Ovary (tissue), 3 donors: ENCODE measurements at regions not wholly inside any gene's neighbourhood (a gene's known extent, or its start where the extent isn't known, plus 50 kb on each side); places are given as distances from the start of the nearest gene placed in this dataset.

Experiments used
- EP300 ChIP-seq: sonication (generic); formaldehyde crosslinking; IDR thresholded peaks from one replicate; pipeline ENCODE4 v1.6.1; 2017; ENCODE audit warnings: antibody characterized with exemption
- POLR2A ChIP-seq: fragments of 450-650 bp; IDR thresholded peaks from one replicate; pipeline ENCODE4 v1.6.1; 2017; ENCODE audit warnings: antibody characterized with exemption, mild to moderate bottlenecking, moderate library complexity
- TF ChIP-seq, protein P1 (sequence below), 3 donors: fragments of 450-650 bp in 2 of 3; fragments of 200-600 bp in 1 of 3; IDR thresholded peaks; one replicate each; pipeline versions ENCODE4 v1.5.1 to v1.8.0; 2016 to 2022; ENCODE audit warnings: antibody characterized with exemption in 3 of 3, mild to moderate bottlenecking in 1 of 3
- donor health status: DM: no; HTN: no; CAD: no.

- TF ChIP-seq, protein P1, sequence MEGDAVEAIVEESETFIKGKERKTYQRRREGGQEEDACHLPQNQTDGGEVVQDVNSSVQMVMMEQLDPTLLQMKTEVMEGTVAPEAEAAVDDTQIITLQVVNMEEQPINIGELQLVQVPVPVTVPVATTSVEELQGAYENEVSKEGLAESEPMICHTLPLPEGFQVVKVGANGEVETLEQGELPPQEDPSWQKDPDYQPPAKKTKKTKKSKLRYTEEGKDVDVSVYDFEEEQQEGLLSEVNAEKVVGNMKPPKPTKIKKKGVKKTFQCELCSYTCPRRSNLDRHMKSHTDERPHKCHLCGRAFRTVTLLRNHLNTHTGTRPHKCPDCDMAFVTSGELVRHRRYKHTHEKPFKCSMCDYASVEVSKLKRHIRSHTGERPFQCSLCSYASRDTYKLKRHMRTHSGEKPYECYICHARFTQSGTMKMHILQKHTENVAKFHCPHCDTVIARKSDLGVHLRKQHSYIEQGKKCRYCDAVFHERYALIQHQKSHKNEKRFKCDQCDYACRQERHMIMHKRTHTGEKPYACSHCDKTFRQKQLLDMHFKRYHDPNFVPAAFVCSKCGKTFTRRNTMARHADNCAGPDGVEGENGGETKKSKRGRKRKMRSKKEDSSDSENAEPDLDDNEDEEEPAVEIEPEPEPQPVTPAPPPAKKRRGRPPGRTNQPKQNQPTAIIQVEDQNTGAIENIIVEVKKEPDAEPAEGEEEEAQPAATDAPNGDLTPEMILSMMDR (IDR thresholded peaks at IDR 0.05) = no peak
- no peak for TF ChIP-seq EP300
- no peak for TF ChIP-seq POLR2A
Measured at GRCh38 chr3:159643406-159643805, 345.2 kb upstream of the IL12A start.
